ENCODE measurements at regions not wholly inside any gene's neighbourhood (a gene's known extent, or its start where the extent isn't known, plus 50 kb on each side); places are given as distances from the start of the nearest gene placed in this dataset.
"Not testable (repeated sequence)": the region's sequence is repeated elsewhere in the genome, so short reads cannot be mapped to it uniquely, and the experiment has no call there.

GRCh38 chr2:209113026-209113425 is 310.8 kb upstream of the MAP2 start:
- DNase-seq (ENCODE audit: insufficient read length) (no peak), FAIRE-seq (no peak)
- TF ChIP-seq POLR2A (IDR thresholded peaks at IDR 0.05; ENCODE audit: low read depth, low read length) (no peak), TAF1 (IDR thresholded peaks at IDR 0.05; ENCODE audit: borderline replicate concordance, low read depth, low read length) (no peak), POLR2AphosphoS5 (IDR thresholded peaks at IDR 0.05; ENCODE audit: low read depth, low read length) (no peak)

- no peak for FAIRE-seq
- no peak for DNase-seq (ENCODE audit: insufficient read length)
- TF ChIP-seq POLR2A (IDR thresholded peaks at IDR 0.05; ENCODE audit: low read depth, low read length) (no peak), TAF1 (IDR thresholded peaks at IDR 0.05; ENCODE audit: borderline replicate concordance, low read depth, low read length) (no peak), POLR2AphosphoS5 (IDR thresholded peaks at IDR 0.05; ENCODE audit: low read depth, low read length) (no peak)
Observed at GRCh38 chr2:209114588-209115240, 309.1 kb upstream of the MAP2 start.

- DNase-seq (ENCODE audit: insufficient read length) (no peak), FAIRE-seq (no peak)
- TF ChIP-seq TAF1 (IDR thresholded peaks at IDR 0.05; ENCODE audit: borderline replicate concordance, low read depth, low read length) (no peak), POLR2AphosphoS5 (IDR thresholded peaks at IDR 0.05; ENCODE audit: low read depth, low read length) (no peak), POLR2A (IDR thresholded peaks at IDR 0.05; ENCODE audit: low read depth, low read length) (no peak)
Observed at GRCh38 chr2:209121691-209122090, 302.2 kb upstream of the MAP2 start.

- no peak for FAIRE-seq
- TF ChIP-seq POLR2A (IDR thresholded peaks at IDR 0.05; ENCODE audit: low read depth, low read length), result no peak
- no peak for TF ChIP-seq POLR2AphosphoS5 (IDR thresholded peaks at IDR 0.05; ENCODE audit: low read depth, low read length)
- no peak for TF ChIP-seq TAF1 (IDR thresholded peaks at IDR 0.05; ENCODE audit: borderline replicate concordance, low read depth, low read length)
- no peak for DNase-seq (ENCODE audit: insufficient read length)
Observed at GRCh38 chr2:209125291-209125690, 298.6 kb upstream of the MAP2 start.

GRCh38 chr2:209138079-209138478 is 285.8 kb upstream of the MAP2 start:
- FAIRE-seq, result no peak
- DNase-seq (ENCODE audit: insufficient read length), result no peak
- TF ChIP-seq POLR2A (IDR thresholded peaks at IDR 0.05; ENCODE audit: low read depth, low read length) (no peak), POLR2AphosphoS5 (IDR thresholded peaks at IDR 0.05; ENCODE audit: low read depth, low read length) (no peak), TAF1 (IDR thresholded peaks at IDR 0.05; ENCODE audit: borderline replicate concordance, low read depth, low read length) (no peak)

GRCh38 chr2:209141142-209141541 is 282.7 kb upstream of the MAP2 start:
- TF ChIP-seq TAF1 (IDR thresholded peaks at IDR 0.05; ENCODE audit: borderline replicate concordance, low read depth, low read length) (no peak), POLR2A (IDR thresholded peaks at IDR 0.05; ENCODE audit: low read depth, low read length) (no peak), POLR2AphosphoS5 (IDR thresholded peaks at IDR 0.05; ENCODE audit: low read depth, low read length) (no peak)
- DNase-seq (ENCODE audit: insufficient read length) (no peak), FAIRE-seq (no peak)

GRCh38 chr2:209141818-209142217 is 282.0 kb upstream of the MAP2 start:
- FAIRE-seq, result no peak
- TF ChIP-seq POLR2A (IDR thresholded peaks at IDR 0.05; ENCODE audit: low read depth, low read length), result no peak
- no peak for TF ChIP-seq POLR2AphosphoS5 (IDR thresholded peaks at IDR 0.05; ENCODE audit: low read depth, low read length)
- TF ChIP-seq TAF1 (IDR thresholded peaks at IDR 0.05; ENCODE audit: borderline replicate concordance, low read depth, low read length), result no peak

GRCh38 chr2:209145220-209145691 is 278.6 kb upstream of the MAP2 start:
- not testable (repeated sequence) for DNase-seq (ENCODE audit: insufficient read length); FAIRE-seq

More at GRCh38 chr2:209141818-209142217, 282.0 kb upstream of the MAP2 start:
- no peak for DNase-seq (ENCODE audit: insufficient read length)

GRCh38 chr2:209145941-209146681 is 277.7 kb upstream of the MAP2 start:
- FAIRE-seq, result no peak
- no peak for TF ChIP-seq POLR2AphosphoS5 (IDR thresholded peaks at IDR 0.05; ENCODE audit: low read depth, low read length)
- TF ChIP-seq TAF1 (IDR thresholded peaks at IDR 0.05; ENCODE audit: borderline replicate concordance, low read depth, low read length), result no peak
- no peak for TF ChIP-seq POLR2A (IDR thresholded peaks at IDR 0.05; ENCODE audit: low read depth, low read length)

GRCh38 chr2:209146682-209147320 is 277.0 kb upstream of the MAP2 start:
- TF ChIP-seq POLR2A (IDR thresholded peaks at IDR 0.05; ENCODE audit: low read depth, low read length), result no peak
- TF ChIP-seq TAF1 (IDR thresholded peaks at IDR 0.05; ENCODE audit: borderline replicate concordance, low read depth, low read length), result no peak
- TF ChIP-seq POLR2AphosphoS5 (IDR thresholded peaks at IDR 0.05; ENCODE audit: low read depth, low read length), result no peak
- FAIRE-seq (no peak), DNase-seq (ENCODE audit: insufficient read length) (no peak)

More at GRCh38 chr2:209145941-209146681, 277.7 kb upstream of the MAP2 start:
- DNase-seq (ENCODE audit: insufficient read length), result no peak

- no peak for DNase-seq (ENCODE audit: insufficient read length)
- TF ChIP-seq POLR2A (IDR thresholded peaks at IDR 0.05; ENCODE audit: low read depth, low read length), result no peak
- no peak for TF ChIP-seq POLR2AphosphoS5 (IDR thresholded peaks at IDR 0.05; ENCODE audit: low read depth, low read length)
- TF ChIP-seq TAF1 (IDR thresholded peaks at IDR 0.05; ENCODE audit: borderline replicate concordance, low read depth, low read length), result no peak
- FAIRE-seq, result no peak
Observed at GRCh38 chr2:209147981-209148380, 275.9 kb upstream of the MAP2 start.

All from GM12892 (cell line).